Lower leg skin (tissue), 4 donors: ENCODE measurements at regions not wholly inside any gene's neighbourhood (a gene's known extent, or its start where the extent isn't known, plus 50 kb on each side); places are given as distances from the start of the nearest gene placed in this dataset.

Source experiments
- DNase-seq, 2 donors: peaks; one replicate each; pipeline ENCODE4 v3.0.0-alpha.2; 2019; ENCODE audit warnings: low spot score in 2 of 2
- H3K4me3 ChIP-seq: fragments of 200-600 bp; sonication (generic); 2 replicates; pipeline ENCODE4 v1.5.1; 2017; ENCODE audit warnings: mild to moderate bottlenecking, low read depth; ENCODE audit not compliant: poor library complexity, severe bottlenecking
- POLR2A ChIP-seq, 2 donors: fragments of 450-650 bp; IDR thresholded peaks; one replicate each; pipeline ENCODE4 v1.6.1; 2016 to 2017; ENCODE audit warnings: antibody characterized with exemption in 2 of 2, mild to moderate bottlenecking in 1 of 2, moderate library complexity in 1 of 2
- WGBS, 2 donors: methylation state at CpG; one replicate each; pipeline ENCODE4 v1.1.5; 2018; 5-methylcytosine and 5-hydroxymethylcytosine counted together
- intact Hi-C: fragments of 100-400 bp; cut with DNase I; formaldehyde crosslinking; loops from one replicate; pipeline ENCODE4 v1.15.0; 2023; ENCODE audit warnings: low total_unique reads
- TF ChIP-seq, protein P1 (sequence below), 3 donors: fragments of 450-650 bp; IDR thresholded peaks; one replicate each; pipeline ENCODE4 v1.5.1; 2016; ENCODE audit warnings: antibody characterized with exemption in 3 of 3, mild to moderate bottlenecking in 3 of 3, moderate library complexity in 2 of 3

DNA sequence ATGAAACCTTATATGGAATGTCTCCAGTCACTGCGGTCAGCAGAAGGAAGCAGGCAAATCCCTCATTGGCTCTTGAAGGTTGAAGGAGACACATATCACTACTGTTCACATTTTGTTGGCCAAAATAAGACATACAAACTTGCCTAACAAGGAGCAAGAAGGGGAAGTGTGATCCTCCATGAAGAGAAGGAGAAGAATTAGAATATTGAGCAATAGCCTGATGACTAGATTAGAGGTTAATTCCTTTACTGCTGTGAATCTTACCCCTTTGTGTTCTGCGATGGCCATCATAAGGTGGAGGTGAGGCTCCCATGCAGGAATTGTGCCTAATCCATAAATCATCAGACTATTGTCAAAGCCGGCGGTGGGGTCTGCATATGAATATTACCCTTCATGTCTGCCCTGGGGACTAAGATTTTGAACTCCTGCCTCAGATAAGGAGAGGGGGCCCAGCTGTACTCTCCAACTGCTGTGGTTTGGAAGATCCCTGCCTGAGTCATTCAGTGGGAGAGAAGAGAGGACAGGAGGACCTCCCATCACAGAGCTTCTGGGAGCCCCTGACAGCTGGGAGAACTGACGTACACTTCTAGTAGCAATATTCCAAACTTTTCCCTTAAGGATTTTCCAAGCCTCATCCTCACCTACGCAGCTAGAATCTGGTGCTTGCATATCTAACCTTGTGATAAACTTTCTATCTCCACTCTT, 398.5 kb downstream of the REEP3 start:
- TF ChIP-seq POLR2A (IDR thresholded peaks at IDR 0.05): no peak
- TF ChIP-seq, protein P1, sequence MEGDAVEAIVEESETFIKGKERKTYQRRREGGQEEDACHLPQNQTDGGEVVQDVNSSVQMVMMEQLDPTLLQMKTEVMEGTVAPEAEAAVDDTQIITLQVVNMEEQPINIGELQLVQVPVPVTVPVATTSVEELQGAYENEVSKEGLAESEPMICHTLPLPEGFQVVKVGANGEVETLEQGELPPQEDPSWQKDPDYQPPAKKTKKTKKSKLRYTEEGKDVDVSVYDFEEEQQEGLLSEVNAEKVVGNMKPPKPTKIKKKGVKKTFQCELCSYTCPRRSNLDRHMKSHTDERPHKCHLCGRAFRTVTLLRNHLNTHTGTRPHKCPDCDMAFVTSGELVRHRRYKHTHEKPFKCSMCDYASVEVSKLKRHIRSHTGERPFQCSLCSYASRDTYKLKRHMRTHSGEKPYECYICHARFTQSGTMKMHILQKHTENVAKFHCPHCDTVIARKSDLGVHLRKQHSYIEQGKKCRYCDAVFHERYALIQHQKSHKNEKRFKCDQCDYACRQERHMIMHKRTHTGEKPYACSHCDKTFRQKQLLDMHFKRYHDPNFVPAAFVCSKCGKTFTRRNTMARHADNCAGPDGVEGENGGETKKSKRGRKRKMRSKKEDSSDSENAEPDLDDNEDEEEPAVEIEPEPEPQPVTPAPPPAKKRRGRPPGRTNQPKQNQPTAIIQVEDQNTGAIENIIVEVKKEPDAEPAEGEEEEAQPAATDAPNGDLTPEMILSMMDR (IDR thresholded peaks at IDR 0.05): no peak
- no peak overlapping the region for H3K4me3 ChIP-seq
- no peak for DNase-seq
- 80 to 82% methylated on average over 6 of the region's 6 CpGs for WGBS, 2 donors
- intact Hi-C loops: no loop called here

GRCh38 chr10:63920926-63921325, 399.7 kb downstream of the REEP3 start:
- TF ChIP-seq, protein P1 (IDR thresholded peaks at IDR 0.05): no peak
- no peak for TF ChIP-seq POLR2A (IDR thresholded peaks at IDR 0.05)
- no peak overlapping the region for H3K4me3 ChIP-seq
- 61 to 77% methylated on average over 2 of the region's 2 CpGs for WGBS, 2 donors
- intact Hi-C loops: no loop called here
- DNase-seq: no peak

GRCh38 chr10:63921908-63922467, 400.8 kb downstream of the REEP3 start:
- no peak overlapping the region for H3K4me3 ChIP-seq
- DNase-seq: no peak
- TF ChIP-seq, protein P1 (IDR thresholded peaks at IDR 0.05): no peak
- TF ChIP-seq POLR2A (IDR thresholded peaks at IDR 0.05): no peak
- intact Hi-C loops: no loop called here
- 72 to 74% methylated on average over 4 of the region's 4 CpGs for WGBS, 2 donors

- intact Hi-C loops: no loop called here
- no peak overlapping the region for H3K4me3 ChIP-seq
- 38 to 52% methylated on average over 6 of the region's 6 CpGs for WGBS, 2 donors
- no peak for DNase-seq
- no peak for TF ChIP-seq POLR2A (IDR thresholded peaks at IDR 0.05)
- TF ChIP-seq, protein P1 (IDR thresholded peaks at IDR 0.05): no peak
Measured at GRCh38 chr10:63922468-63923284, 401.5 kb downstream of the REEP3 start.

DNA sequence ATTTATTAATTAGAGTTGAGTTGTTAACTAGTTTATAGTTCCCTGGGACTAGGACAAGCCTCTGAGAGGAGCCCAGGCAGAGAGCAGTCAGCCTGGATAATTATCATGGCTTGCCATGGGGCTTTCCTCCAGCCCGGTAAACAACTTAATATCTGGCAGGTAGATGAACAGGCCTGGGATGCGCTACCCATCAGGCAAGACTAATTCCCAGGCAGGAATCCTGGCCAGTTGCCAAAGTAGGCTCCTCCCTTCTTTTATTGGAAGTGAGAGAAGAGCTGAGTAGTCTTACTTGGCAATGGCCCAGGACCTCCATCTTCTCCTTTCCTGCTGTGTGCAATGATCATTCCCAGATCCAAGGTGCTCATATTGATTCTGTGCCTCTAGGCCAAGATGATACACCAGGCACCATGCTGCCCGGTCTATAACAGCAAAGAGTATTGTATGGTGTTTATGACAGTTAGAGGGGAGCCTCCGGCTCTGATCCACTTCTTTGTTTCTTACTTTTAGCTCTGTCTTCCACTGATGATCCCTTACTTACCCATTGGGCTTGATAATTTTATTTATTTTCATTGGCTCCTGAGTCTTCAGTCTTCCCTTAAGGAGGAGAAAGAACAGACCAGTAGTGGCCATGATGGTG, 408.7 kb downstream of the REEP3 start:
- WGBS, 2 donors: 57 to 60% methylated on average over 4 of the region's 4 CpGs
- DNase-seq: no peak
- intact Hi-C loops: no loop called here
- no peak overlapping the region for H3K4me3 ChIP-seq
- TF ChIP-seq, protein P1 (IDR thresholded peaks at IDR 0.05): no peak
- TF ChIP-seq POLR2A (IDR thresholded peaks at IDR 0.05): no peak
